ENCODE measurements at regions not wholly inside any gene's neighbourhood (a gene's known extent, or its start where the extent isn't known, plus 50 kb on each side); places are given as distances from the start of the nearest gene placed in this dataset.

DNA sequence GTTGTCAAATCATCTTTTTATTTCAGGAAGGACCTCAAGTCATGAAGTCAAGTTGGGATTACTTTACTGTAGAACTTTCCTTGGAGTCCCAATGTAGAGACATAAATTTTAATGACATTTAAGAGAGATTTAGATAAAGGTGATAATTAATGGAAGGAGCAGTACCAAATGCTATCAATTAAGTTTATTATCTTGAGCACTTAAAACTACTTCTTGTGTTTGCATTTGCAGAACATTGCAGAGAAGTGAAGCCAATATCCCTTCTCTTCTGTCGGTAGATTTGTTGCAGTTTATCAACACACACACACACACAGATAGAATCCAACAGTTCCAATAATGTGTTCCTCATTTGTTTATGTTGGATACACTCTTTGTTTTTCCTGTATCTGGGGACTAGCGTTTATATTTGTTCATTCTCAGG is 570.7 kb downstream of the EPHA4 start:
- TF ChIP-seq, protein P1, sequence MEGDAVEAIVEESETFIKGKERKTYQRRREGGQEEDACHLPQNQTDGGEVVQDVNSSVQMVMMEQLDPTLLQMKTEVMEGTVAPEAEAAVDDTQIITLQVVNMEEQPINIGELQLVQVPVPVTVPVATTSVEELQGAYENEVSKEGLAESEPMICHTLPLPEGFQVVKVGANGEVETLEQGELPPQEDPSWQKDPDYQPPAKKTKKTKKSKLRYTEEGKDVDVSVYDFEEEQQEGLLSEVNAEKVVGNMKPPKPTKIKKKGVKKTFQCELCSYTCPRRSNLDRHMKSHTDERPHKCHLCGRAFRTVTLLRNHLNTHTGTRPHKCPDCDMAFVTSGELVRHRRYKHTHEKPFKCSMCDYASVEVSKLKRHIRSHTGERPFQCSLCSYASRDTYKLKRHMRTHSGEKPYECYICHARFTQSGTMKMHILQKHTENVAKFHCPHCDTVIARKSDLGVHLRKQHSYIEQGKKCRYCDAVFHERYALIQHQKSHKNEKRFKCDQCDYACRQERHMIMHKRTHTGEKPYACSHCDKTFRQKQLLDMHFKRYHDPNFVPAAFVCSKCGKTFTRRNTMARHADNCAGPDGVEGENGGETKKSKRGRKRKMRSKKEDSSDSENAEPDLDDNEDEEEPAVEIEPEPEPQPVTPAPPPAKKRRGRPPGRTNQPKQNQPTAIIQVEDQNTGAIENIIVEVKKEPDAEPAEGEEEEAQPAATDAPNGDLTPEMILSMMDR (IDR thresholded peaks at IDR 0.05) = no peak
- no peak for TF ChIP-seq POLR2A (IDR thresholded peaks at IDR 0.05)
- no peak for TF ChIP-seq POLR2AphosphoS5 (IDR thresholded peaks at IDR 0.05; ENCODE audit: insufficient read depth in 1 of 2, low read depth in 1 of 2)
